ENCODE measurements at regions not wholly inside any gene's neighbourhood (a gene's known extent, or its start where the extent isn't known, plus 50 kb on each side); places are given as distances from the start of the nearest gene placed in this dataset.

- H3K4me3 ChIP-seq (ENCODE audit: low read length), result no peak overlapping the region
- TF ChIP-seq CTCF (IDR thresholded peaks at IDR 0.05; ENCODE audit: low read depth, low read length, poor library complexity, severe bottlenecking) (no peak), EZH2phosphoT487 (IDR thresholded peaks at IDR 0.05; ENCODE audit: borderline replicate concordance, low read length) (no peak)
- H3K9me3 ChIP-seq (ENCODE audit: control insufficient read depth, insufficient read depth, low read length), result no peaks in the 10 kb centered on the region
- H3K9me2 ChIP-seq (replicated peaks; ENCODE audit: control insufficient read depth, low read length), result no peaks in the 10 kb centered on the region
- H3K27ac ChIP-seq (ENCODE audit: low read depth, low read length), result no peak overlapping the region
- H3K79me2 ChIP-seq (ENCODE audit: control insufficient read depth, low read length), result no peaks in the 10 kb centered on the region
- no peaks in the 10 kb centered on the region for H3F3A ChIP-seq (ENCODE audit: control insufficient read depth, insufficient read depth)
- H3K27me3 ChIP-seq (ENCODE audit: control insufficient read depth, low read length), result no peaks in the 10 kb centered on the region
- H3K4me1 ChIP-seq (ENCODE audit: control insufficient read depth, low read length), result no peaks in the 10 kb centered on the region
- no peaks in the 10 kb centered on the region for H4K20me1 ChIP-seq (ENCODE audit: control insufficient read depth, insufficient read depth, low read depth, low read length)
- no peaks in the 10 kb centered on the region for H3K36me3 ChIP-seq (ENCODE audit: control insufficient read depth, low read length)
- no peak overlapping the region for H3K4me2 ChIP-seq (ENCODE audit: low read length)
These were observed 327.6 kb upstream of the ADAMTSL1 start for GRCh38 chr9:18146329-18146728.

GRCh38 chr9:18149471-18150011 lies 324.4 kb upstream of the ADAMTSL1 start:
- H3F3A ChIP-seq (ENCODE audit: control insufficient read depth, insufficient read depth), result no peaks in the 10 kb centered on the region
- no peak overlapping the region for H3K4me3 ChIP-seq (ENCODE audit: low read length)
- no peaks in the 10 kb centered on the region for H4K20me1 ChIP-seq (ENCODE audit: control insufficient read depth, insufficient read depth, low read depth, low read length)
- H3K9me3 ChIP-seq (ENCODE audit: control insufficient read depth, insufficient read depth, low read length), result no peaks in the 10 kb centered on the region
- no peaks in the 10 kb centered on the region for H3K4me1 ChIP-seq (ENCODE audit: control insufficient read depth, low read length)
- TF ChIP-seq CTCF (IDR thresholded peaks at IDR 0.05; ENCODE audit: low read depth, low read length, poor library complexity, severe bottlenecking) (no peak), EZH2phosphoT487 (IDR thresholded peaks at IDR 0.05; ENCODE audit: borderline replicate concordance, low read length) (no peak)
- H3K4me2 ChIP-seq (ENCODE audit: low read length), result no peak overlapping the region
- H3K79me2 ChIP-seq (ENCODE audit: control insufficient read depth, low read length), result no peaks in the 10 kb centered on the region
- H3K36me3 ChIP-seq (ENCODE audit: control insufficient read depth, low read length), result no peaks in the 10 kb centered on the region
- H3K9me2 ChIP-seq (replicated peaks; ENCODE audit: control insufficient read depth, low read length), result no peaks in the 10 kb centered on the region
- no peaks in the 10 kb centered on the region for H3K27me3 ChIP-seq (ENCODE audit: control insufficient read depth, low read length)
- H3K27ac ChIP-seq (ENCODE audit: low read depth, low read length), result no peak overlapping the region

GRCh38 chr9:18154661-18155060 lies 319.3 kb upstream of the ADAMTSL1 start:
- no peaks in the 10 kb centered on the region for H3K79me2 ChIP-seq (ENCODE audit: control insufficient read depth, low read length)
- no peaks in the 10 kb centered on the region for H3K9me3 ChIP-seq (ENCODE audit: control insufficient read depth, insufficient read depth, low read length)
- H3F3A ChIP-seq (ENCODE audit: control insufficient read depth, insufficient read depth), result no peaks in the 10 kb centered on the region
- no peaks in the 10 kb centered on the region for H4K20me1 ChIP-seq (ENCODE audit: control insufficient read depth, insufficient read depth, low read depth, low read length)
- H3K36me3 ChIP-seq (ENCODE audit: control insufficient read depth, low read length), result no peaks in the 10 kb centered on the region
- no peaks in the 10 kb centered on the region for H3K27me3 ChIP-seq (ENCODE audit: control insufficient read depth, low read length)
- no peak overlapping the region for H3K4me2 ChIP-seq (ENCODE audit: low read length)
- H3K9me2 ChIP-seq (replicated peaks; ENCODE audit: control insufficient read depth, low read length), result no peaks in the 10 kb centered on the region
- no peaks in the 10 kb centered on the region for H3K4me1 ChIP-seq (ENCODE audit: control insufficient read depth, low read length)
- no peak overlapping the region for H3K27ac ChIP-seq (ENCODE audit: low read depth, low read length)
- no peak overlapping the region for H3K4me3 ChIP-seq (ENCODE audit: low read length)
- no peak for TF ChIP-seq CTCF (IDR thresholded peaks at IDR 0.05; ENCODE audit: low read depth, low read length, poor library complexity, severe bottlenecking)
- no peak for TF ChIP-seq EZH2phosphoT487 (IDR thresholded peaks at IDR 0.05; ENCODE audit: borderline replicate concordance, low read length)

All from DOHH2 (cell line).